Renal cortical epithelial cell (primary cell): ENCODE measurements at regions not wholly inside any gene's neighbourhood (a gene's known extent, or its start where the extent isn't known, plus 50 kb on each side); places are given as distances from the start of the nearest gene placed in this dataset.
"Not testable (repeated sequence)": the region's sequence is repeated elsewhere in the genome, so short reads cannot be mapped to it uniquely, and the experiment has no call there.

Experiments used
- DNase-seq: peaks from one replicate; pipeline ENCODE4 v3.0.0-alpha.2; 2011; ENCODE audit warnings: low read depth

DNA sequence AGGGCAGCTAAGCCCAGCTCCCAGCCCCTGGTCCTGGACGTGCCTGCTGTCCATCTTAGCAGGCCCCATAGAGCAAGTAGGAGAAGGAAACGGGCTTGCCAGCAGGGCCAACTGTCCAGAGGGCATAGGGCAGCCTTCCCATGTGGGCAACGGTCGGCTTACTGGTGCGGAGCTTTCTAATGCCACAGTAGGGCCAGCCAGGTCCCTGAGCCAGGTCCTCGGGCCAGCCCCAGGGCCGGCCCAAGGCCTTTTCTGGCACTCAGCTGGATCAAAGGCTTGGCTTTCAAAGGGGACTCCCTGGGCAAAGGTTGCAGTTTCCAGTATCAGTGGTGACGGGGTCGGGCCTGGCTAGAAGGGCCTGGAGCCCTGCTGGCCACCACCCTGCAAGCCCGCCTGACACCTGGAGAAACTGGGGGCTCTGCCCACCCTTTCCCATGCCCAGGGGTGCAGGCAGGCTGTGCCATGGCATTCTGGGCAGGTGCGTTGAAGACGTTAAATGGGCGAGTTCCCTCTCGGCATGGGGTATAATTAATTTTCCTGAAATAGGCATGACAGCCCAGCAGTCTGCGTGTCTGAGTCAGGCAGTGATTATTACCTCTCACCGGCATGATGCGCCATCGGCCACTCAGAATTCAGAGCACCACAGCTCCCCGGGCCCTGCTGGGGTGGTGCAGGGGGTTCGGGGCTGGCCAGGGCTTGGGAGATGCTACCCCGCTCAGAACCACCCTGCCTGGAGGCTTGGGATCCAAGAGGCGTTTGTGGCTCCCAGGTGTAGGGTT, 4387.3 kb upstream of the TPTE start:
- not testable (repeated sequence) for DNase-seq

DNA sequence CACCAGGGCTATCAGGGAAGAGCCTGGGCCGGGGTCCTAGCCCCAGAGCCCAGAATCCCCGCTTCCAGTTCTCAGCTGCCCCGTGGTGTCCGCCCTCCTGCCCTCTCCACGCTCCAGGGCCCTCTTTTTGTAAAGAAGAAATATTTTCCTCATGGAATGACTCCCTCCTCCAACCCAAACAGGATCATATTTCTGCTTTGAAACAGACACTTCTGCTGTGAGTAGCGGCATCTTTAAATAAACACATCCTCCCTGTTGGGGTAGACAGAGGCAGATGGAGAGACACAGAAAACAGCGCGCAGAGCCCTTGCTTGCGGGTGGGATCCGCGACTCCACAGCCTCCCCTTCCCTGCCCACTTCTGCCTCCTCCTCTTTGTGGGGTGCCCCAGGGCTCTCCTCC, 4384.7 kb upstream of the TPTE start:
- DNase-seq, result not testable (repeated sequence)

DNA sequence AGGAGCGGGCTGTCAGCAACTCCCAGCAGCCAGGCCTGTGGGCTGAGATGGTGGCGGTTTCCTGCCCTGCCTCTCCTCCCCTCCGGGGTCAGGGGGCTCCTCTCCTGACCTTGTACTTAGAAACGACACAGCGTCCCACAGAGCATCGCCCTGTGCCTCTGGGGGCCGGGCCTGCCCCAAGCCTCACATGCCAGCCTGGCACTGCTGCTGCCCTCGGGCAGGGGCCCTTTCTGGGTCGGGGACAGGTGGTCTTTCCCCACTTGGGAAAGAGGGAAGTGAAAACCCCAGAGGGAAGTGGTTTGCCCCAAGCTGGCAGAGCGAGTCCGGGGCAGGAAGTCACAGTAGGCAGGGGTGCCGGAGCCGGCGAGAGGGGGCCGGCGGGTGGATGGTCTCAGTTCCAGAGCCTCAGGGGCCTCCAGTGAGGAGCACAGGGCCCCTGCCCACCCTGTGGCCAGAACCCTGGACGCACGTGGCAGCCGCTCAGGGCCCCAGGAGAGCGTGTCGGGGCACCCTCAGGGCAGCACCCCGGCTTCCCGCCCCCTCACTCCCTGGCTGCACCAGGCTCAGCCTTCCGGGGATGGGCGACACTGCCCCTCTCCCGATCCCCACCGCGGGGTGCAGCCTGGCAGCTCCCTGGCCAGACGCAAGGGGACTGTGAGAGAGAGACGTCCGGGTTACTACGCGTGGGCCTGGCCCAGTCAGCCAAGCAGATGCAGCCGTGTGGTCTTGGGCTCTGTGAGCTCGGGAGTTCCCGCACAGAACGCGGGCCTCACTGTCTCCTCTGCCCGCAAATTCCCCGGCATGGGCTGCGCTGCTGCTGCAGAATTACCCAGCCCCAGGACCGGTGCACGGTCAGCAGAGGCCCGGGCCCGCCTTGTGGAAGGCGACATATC, 4382.9 kb upstream of the TPTE start:
- not testable (repeated sequence) for DNase-seq

DNA sequence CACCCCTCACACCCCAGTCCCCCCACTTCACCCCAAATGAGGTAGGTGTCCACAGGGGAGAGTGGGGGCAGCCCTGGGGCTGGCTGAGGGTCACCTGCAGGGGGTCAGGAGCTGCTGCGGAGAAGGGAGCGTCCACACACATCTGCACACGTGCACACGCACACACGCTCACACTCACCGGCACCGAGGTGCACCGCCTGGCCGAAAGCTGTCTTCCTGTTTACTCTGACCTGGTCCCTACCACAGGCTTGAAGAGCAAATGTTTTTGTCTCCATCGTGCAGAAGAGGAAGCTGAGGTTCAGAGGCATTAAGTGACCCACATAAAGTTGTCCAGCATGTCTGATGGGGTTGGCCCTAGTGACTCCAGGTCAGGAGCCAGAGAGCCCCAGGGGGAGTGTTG, 4382.1 kb upstream of the TPTE start:
- not testable (repeated sequence) for DNase-seq

DNA sequence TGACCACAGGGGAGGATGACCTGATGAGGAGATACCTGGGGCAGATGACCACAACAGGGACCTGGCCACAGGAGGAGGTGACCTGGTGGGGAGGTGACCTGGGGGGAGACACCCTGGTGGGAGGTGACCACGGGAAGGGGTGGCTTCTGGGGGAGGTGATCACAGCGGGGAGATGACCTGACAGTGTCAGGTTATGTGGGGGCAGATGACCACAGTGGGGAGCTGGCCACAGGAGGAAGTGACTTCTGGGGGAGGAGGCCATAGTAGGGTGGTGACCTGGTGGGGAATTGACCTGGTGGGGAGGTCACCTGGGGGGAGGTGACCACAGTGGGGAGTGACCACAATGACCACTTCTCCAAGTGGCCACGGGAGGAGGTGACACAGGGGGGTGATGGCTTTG, 4381.5 kb upstream of the TPTE start:
- DNase-seq, result not testable (repeated sequence)

DNA sequence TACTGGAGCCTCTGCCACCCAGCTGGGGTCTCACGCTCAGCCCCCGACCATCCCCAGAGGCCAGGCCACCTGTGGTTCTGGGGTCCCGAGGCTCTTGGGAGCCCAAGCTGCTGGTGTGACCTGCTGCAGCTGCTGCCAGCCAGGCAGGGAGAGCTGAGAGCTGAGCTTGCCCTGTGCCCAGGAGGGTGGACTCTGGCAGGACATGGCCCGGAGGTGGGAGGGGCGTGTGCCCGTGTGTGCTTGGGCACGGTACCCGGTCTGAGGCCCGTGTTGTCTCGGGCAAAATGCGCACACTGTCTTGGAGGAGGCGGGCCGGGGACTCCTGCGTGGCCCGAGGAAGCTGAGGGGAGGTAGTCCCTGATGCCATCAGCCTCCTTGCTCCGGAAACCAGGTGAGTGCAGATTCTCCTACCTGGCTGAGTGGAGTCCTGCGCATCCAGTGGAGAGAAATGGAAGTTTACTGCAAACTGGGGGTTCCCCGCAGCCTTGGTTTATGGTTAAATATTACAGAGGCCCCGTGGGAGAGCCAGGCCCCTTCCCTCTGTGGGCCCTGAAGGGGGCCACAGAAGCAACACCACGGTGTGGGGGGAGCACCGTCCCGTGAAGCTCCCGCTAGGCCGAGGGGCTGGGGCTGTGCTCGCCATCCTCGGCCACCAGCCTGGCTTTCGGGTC, 4380.8 kb upstream of the TPTE start:
- not testable (repeated sequence) for DNase-seq

DNA sequence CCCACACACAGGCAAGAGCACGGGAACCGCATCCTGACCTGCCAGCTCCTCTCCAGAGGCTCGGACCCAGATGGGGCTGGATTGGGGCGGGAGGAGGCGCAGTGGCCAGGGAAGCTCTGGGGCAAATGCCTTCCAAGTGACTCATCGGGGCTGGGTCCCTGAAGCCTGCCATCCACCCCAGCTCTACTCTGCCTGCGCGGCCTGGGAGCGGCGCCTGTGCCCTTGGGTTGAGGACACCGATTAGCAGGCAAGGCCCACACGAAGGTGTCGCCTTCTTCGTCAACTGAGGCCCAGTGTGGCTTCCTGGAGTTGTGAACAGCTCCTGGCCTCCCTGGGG, 4380.3 kb upstream of the TPTE start:
- not testable (repeated sequence) for DNase-seq

DNA sequence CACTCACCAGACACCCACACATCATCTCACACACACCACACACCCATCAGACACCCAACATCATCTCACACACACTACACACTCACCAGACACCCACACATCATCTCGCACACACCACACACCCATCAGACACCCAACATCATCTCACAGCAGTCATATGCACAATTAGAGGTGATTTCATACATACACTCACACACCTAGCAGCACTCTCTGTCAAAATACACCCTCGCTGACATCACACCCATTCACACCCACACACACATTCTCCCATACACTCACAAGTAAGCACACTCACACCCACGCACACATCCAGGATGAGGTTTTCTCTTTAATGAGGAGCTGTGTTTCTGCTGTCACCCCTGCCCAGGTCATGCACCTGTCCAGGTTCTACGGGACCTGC, 4368.2 kb upstream of the TPTE start:
- not testable (repeated sequence) for DNase-seq

DNA sequence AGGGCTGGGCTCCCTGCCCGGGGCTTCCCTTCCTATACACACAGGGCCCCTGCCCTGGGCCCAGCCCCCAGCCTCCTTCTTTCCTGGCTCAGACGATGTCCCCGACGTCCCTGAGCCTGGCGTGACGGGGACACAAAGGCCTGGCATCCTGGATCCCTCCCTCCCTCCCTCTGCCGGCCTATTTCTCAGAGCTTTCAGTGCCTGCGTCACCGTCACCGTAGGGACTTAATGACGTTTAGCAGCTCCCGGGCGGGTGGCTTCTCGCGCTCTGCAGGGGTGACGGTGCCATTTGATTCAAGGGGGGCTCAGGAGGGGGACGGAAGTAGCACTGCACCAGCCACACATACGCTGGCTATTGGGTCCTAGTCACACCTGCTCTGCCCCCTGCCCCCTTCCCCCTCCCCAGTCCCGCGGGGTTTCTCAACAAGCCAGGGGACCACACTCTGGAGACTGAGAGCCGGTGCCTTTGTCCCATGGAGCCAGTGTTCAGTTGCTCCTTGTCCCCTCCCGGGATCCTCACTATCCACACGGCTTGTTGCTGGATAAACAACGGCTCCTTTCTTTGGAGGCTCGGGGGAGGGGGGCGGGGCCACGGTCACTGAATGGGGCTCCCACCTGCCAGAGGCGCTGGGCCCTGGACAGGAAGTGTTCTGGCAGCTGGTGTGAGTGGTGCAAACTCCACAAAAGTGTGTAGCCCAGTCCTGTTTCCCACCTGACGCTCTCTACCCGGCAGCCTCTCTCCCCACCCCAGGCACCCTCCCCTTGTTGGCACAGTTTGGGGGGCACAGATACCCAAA, 4366.7 kb upstream of the TPTE start:
- not testable (repeated sequence) for DNase-seq

DNA sequence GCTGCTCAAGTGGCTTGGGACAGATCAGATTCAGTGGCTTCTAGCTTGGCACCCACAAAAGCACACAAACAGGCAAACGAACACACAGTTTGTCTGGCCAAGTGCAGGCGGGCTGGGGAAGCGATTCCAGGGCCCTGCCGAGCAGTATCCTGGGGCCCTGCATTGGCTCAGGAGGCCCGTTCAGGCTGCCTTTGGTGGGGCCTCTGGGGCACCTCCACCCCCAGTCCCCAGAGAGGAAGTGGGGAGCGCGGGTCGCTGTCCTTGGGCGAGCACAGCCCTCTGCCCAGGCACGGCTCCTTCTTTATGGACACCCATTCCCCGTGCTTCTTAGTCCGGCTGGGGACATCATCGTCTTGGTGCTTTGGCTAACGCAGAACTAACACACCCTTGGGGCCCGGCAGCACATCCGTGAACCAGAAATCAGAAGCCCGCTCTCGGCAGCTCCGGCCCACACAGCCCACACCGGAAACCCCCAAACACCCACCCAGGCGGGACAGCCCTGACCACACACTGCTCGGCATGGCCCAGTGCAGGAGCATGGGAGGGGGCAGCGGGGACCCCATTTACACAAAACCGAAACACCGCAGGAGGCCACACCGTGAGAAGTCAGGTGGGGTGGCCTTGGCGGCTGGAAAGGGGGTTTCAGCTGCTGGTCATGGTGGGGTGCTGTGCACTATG, 4364.5 kb upstream of the TPTE start:
- not testable (repeated sequence) for DNase-seq

DNA sequence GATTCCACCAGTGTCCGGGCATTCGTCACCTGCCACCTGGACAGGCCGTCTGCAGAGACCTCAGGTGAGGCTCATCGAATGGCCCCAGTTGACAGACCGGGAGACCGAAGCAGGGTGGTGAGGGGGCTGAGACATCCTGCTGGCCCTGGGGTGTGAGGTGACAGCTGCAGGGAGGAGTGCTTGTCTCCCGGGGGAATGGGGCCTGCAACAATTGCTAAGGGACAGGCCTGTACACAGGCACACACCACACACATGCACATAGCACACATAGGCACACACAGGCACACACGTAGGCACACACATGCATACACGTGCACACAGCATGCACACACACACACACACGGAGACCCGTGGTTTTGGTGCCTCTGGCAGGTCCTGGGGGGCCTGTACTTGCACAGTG, 4363.9 kb upstream of the TPTE start:
- DNase-seq, result not testable (repeated sequence)

DNA sequence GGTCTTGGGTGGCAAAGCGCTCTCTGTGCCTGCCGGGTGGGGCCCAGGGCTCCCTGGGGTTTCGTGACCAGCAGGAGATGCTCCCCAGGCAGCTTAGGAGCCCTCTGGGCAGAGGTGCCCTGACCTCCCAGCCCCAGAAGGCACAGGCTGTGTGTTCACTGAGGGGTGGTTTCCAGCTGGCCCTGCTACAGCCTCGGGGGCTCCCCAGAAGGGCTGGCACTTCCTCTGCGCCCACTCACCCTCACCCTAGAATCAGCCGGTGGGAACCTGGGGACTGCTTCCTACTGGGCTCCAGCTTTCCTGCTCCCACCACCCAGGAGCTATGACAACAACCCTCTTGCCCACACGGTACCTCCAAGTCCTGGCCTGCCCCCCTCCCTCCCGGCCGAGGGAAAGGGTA, 4363.2 kb upstream of the TPTE start:
- not testable (repeated sequence) for DNase-seq
